ENCODE measurements at regions not wholly inside any gene's neighbourhood (a gene's known extent, or its start where the extent isn't known, plus 50 kb on each side); places are given as distances from the start of the nearest gene placed in this dataset.

- H3K27me3 ChIP-seq (ENCODE audit: control insufficient read depth, insufficient read depth): no peaks in the 10 kb centered on the region
- H3K27ac ChIP-seq (ENCODE audit: low read length): no peak overlapping the region
- WGBS: 72% methylated on average over 4 of the region's 4 CpGs
- no peak for ATAC-seq
- no peaks in the 10 kb centered on the region for H3K9me3 ChIP-seq (ENCODE audit: control insufficient read depth, low read length)
- H3K4me3 ChIP-seq (ENCODE audit: low read length): no peak overlapping the region
- intact Hi-C loops (cut with DNase I): no loop called here
- H3K4me1 ChIP-seq (ENCODE audit: control insufficient read depth, insufficient read depth, low read length): no peaks in the 10 kb centered on the region
- DNase-seq: no peak
These were observed 119.2 kb upstream of the NPVF start for GRCh38 chr7:25347360-25348066.

GRCh38 chr7:25348104-25348503 lies 119.8 kb upstream of the NPVF start:
- Histone ChIP-seq H3K4me1 (ENCODE audit: control insufficient read depth, insufficient read depth, low read length) (no peaks in the 10 kb centered on the region), H3K9me3 (ENCODE audit: control insufficient read depth, low read length) (no peaks in the 10 kb centered on the region), H3K27ac (ENCODE audit: low read length) (no peak overlapping the region), H3K27me3 (ENCODE audit: control insufficient read depth, insufficient read depth) (no peaks in the 10 kb centered on the region), H3K4me3 (ENCODE audit: low read length) (no peak overlapping the region)
- 57% methylated on average over 3 of the region's 3 CpGs for WGBS
- ATAC-seq (no peak), DNase-seq (no peak)
- intact Hi-C loops (cut with DNase I): no loop called here

DNA sequence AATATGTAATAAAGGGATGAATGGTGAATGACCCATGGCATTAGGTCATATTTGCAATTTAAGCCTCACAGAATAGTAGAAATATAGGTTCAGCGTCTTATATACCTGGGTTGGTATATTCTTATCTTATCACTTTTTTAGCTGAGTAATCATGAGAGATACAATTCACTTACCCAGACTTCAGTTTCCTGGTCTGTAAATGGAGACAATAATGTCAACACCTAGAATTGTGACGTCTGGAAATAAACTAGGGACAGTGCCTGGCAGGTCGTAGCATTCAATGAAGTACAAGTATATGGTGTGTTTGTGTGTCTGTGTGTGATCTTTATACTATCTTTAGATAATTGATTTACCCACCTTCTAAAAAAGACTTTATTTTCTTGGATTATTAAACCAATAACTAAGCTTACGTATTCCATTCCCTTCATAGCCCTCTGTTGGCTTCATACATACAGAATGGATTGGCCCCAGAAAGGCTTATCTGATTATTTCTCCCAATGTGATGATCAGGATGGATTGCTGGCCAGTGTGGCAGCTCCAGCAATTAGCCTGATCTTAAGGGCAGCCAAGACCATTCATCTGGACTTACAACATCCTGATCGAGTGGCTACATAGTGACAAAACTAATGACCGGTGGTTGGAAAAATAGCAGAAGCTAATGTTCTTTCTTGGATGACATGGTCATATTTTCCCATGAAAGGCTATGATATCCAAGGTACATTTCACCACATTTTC lies 121.2 kb upstream of the NPVF start:
- no peaks in the 10 kb centered on the region for H3K27me3 ChIP-seq (ENCODE audit: control insufficient read depth, insufficient read depth)
- no peak for ATAC-seq
- 69% methylated on average over 6 of the region's 6 CpGs for WGBS
- no peak for DNase-seq
- H3K27ac ChIP-seq (ENCODE audit: low read length): no peak overlapping the region
- no peaks in the 10 kb centered on the region for H3K4me1 ChIP-seq (ENCODE audit: control insufficient read depth, insufficient read depth, low read length)
- intact Hi-C loops (cut with DNase I): no loop called here
- H3K9me3 ChIP-seq (ENCODE audit: control insufficient read depth, low read length): no peaks in the 10 kb centered on the region
- H3K4me3 ChIP-seq (ENCODE audit: low read length): no peak overlapping the region

DNA sequence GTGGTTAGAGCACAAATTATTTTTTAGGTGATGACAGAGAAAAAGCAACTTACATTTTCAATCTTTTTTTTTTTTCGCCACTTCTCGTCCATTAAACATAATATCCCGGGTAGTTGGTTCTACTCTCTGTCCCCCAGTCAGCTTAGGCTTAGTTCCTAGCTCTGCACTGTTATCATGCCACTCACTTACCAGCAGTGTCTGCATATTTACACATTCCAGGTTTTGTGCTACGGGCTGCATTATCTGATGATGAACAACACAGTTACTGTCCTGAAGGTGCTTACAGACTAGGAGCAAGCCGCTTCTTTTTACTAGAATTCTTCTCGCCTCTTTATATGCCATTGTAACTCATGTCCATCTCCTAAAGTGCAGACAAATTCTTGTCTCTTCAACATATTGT lies 121.8 kb upstream of the NPVF start:
- no peak for ATAC-seq
- Histone ChIP-seq H3K27me3 (ENCODE audit: control insufficient read depth, insufficient read depth) (no peaks in the 10 kb centered on the region), H3K4me3 (ENCODE audit: low read length) (no peak overlapping the region), H3K4me1 (ENCODE audit: control insufficient read depth, insufficient read depth, low read length) (no peaks in the 10 kb centered on the region), H3K9me3 (ENCODE audit: control insufficient read depth, low read length) (no peaks in the 10 kb centered on the region), H3K27ac (ENCODE audit: low read length) (no peak overlapping the region)
- 71% methylated on average over 6 of the region's 6 CpGs for WGBS
- intact Hi-C loops (cut with DNase I): no loop called here
- no peak for DNase-seq

DNA sequence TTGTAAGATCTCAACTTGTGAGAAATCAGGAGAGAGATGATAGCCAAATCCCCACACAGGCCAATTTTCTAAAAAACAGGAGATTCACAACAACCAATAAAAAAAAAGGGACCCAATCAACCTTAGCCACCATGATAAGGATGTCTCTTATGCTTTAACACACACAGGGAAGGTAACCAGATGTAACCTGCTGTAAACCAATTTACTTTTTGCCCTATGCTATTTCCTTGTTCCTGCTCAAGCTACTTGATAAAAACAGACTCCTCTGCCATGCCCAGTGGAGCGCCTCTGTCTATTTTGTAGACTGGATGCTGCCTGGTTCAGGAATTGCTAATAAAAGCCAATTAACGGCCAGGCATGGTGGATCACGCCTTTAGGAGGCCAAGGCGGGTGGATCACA lies 123.5 kb upstream of the NPVF start:
- Histone ChIP-seq H3K27me3 (ENCODE audit: control insufficient read depth, insufficient read depth) (no peaks in the 10 kb centered on the region), H3K9me3 (ENCODE audit: control insufficient read depth, low read length) (no peaks in the 10 kb centered on the region), H3K4me1 (ENCODE audit: control insufficient read depth, insufficient read depth, low read length) (no peaks in the 10 kb centered on the region), H3K27ac (ENCODE audit: low read length) (no peak overlapping the region), H3K4me3 (ENCODE audit: low read length) (no peak overlapping the region)
- DNase-seq (no peak), ATAC-seq (no peak)
- intact Hi-C loops (cut with DNase I): no loop called here
- 91% methylated on average over 4 of the region's 4 CpGs for WGBS

GRCh38 chr7:25353196-25353595 lies 124.9 kb upstream of the NPVF start:
- Histone ChIP-seq H3K27me3 (ENCODE audit: control insufficient read depth, insufficient read depth) (no peaks in the 10 kb centered on the region), H3K9me3 (ENCODE audit: control insufficient read depth, low read length) (no peaks in the 10 kb centered on the region), H3K4me1 (ENCODE audit: control insufficient read depth, insufficient read depth, low read length) (no peaks in the 10 kb centered on the region), H3K4me3 (ENCODE audit: low read length) (no peak overlapping the region), H3K27ac (ENCODE audit: low read length) (no peak overlapping the region)
- intact Hi-C loops (cut with DNase I): no loop called here
- ATAC-seq: no peak
- 65% methylated on average over 2 of the region's 2 CpGs for WGBS
- DNase-seq: no peak

DNA sequence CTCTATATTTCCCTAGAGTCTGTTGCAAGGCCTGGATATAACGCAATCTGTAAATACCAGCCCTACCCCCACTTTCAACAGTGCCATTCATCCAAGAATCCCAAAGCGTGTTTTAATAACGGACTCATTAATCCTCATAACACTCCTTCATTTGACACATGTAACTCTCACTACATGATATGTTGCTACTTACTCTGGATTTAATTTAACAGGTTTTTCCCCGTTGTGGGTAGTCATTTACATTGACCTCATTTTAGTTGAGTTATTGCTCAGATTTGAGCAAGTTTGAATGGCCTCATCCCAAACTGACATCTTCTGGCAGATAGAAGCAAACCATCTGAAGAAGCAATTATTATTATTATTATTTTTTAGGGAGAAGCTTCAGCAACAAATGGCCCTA lies 125.4 kb upstream of the NPVF start:
- Histone ChIP-seq H3K9me3 (ENCODE audit: control insufficient read depth, low read length) (no peaks in the 10 kb centered on the region), H3K27me3 (ENCODE audit: control insufficient read depth, insufficient read depth) (no peaks in the 10 kb centered on the region), H3K4me3 (ENCODE audit: low read length) (no peak overlapping the region), H3K27ac (ENCODE audit: low read length) (no peak overlapping the region), H3K4me1 (ENCODE audit: control insufficient read depth, insufficient read depth, low read length) (no peaks in the 10 kb centered on the region)
- 91% methylated on average over 4 of the region's 4 CpGs for WGBS
- no peak for ATAC-seq
- intact Hi-C loops (cut with DNase I): no loop called here
- no peak for DNase-seq

DNA sequence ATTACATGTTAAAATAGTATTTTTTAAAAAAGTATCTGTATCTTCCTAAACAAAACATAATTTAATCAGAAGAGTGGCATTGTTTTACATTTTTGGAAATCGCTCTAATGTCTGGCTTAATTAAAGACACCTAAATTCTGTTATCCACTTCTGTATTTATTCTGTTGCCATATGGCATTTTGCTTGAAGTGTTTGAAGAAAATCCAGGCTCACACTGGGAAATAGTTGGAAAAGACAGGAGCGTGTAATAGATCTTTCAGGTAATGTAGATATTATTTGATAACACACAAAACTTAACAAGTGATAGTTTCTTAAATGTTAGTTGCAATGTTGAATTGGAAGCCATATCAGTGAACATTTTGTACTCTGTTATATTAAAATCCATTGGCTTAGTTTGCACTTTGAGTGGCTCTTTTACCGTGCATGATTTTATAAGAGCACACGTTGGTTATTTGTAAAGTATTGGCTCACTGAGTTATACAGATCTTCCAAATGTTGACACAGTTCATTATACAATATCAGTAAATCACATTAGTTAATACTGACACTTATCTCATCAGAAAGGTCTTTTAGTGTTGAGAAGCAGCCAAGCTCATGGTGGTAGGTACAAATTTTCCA lies 128.4 kb upstream of the NPVF start:
- no peak overlapping the region for H3K27ac ChIP-seq (ENCODE audit: low read length)
- H3K9me3 ChIP-seq (ENCODE audit: control insufficient read depth, low read length): no peaks in the 10 kb centered on the region
- DNase-seq (no peak), ATAC-seq (no peak)
- H3K4me3 ChIP-seq (ENCODE audit: low read length): no peak overlapping the region
- no peaks in the 10 kb centered on the region for H3K27me3 ChIP-seq (ENCODE audit: control insufficient read depth, insufficient read depth)
- 72% methylated on average over 4 of the region's 4 CpGs for WGBS
- intact Hi-C loops (cut with DNase I): no loop called here
- no peaks in the 10 kb centered on the region for H3K4me1 ChIP-seq (ENCODE audit: control insufficient read depth, insufficient read depth, low read length)

- Histone ChIP-seq H3K9me3 (ENCODE audit: control insufficient read depth, low read length) (no peaks in the 10 kb centered on the region), H3K4me1 (ENCODE audit: control insufficient read depth, insufficient read depth, low read length) (no peaks in the 10 kb centered on the region), H3K27ac (ENCODE audit: low read length) (no peak overlapping the region), H3K4me3 (ENCODE audit: low read length) (no peak overlapping the region), H3K27me3 (ENCODE audit: control insufficient read depth, insufficient read depth) (no peaks in the 10 kb centered on the region)
- ATAC-seq (no peak), DNase-seq (no peak)
- WGBS: 69% methylated on average over 6 of the region's 6 CpGs
- intact Hi-C loops (cut with DNase I): no loop called here
These were observed 130.6 kb upstream of the NPVF start for GRCh38 chr7:25358926-25359325.

- WGBS: 32% methylated on average over 9 of the region's 9 CpGs
- intact Hi-C loops (cut with DNase I): no loop called here
- Histone ChIP-seq H3K9me3 (ENCODE audit: control insufficient read depth, low read length) (no peaks in the 10 kb centered on the region), H3K4me3 (ENCODE audit: low read length) (no peak overlapping the region), H3K27me3 (ENCODE audit: control insufficient read depth, insufficient read depth) (no peaks in the 10 kb centered on the region), H3K27ac (ENCODE audit: low read length) (no peak overlapping the region), H3K4me1 (ENCODE audit: control insufficient read depth, insufficient read depth, low read length) (no peaks in the 10 kb centered on the region)
- ATAC-seq (no peak), DNase-seq (no peak)
These were observed 131.3 kb upstream of the NPVF start for GRCh38 chr7:25359471-25360059.

GRCh38 chr7:25360451-25360850 lies 132.2 kb upstream of the NPVF start:
- no peak for ATAC-seq
- intact Hi-C loops (cut with DNase I): no loop called here
- WGBS: 50% methylated on average over 2 of the region's 2 CpGs

More at GRCh38 chr7:25360451-25360850, 132.2 kb upstream of the NPVF start:
- H3K27me3 ChIP-seq (ENCODE audit: control insufficient read depth, insufficient read depth): no peaks in the 10 kb centered on the region
- no peaks in the 10 kb centered on the region for H3K9me3 ChIP-seq (ENCODE audit: control insufficient read depth, low read length)
- no peaks in the 10 kb centered on the region for H3K4me1 ChIP-seq (ENCODE audit: control insufficient read depth, insufficient read depth, low read length)
- no peak for DNase-seq
- H3K4me3 ChIP-seq (ENCODE audit: low read length): no peak overlapping the region
- no peak overlapping the region for H3K27ac ChIP-seq (ENCODE audit: low read length)

All from right cardiac atrium (tissue), 5 donors.